ENCODE measurements at regions not wholly inside any gene's neighbourhood (a gene's known extent, or its start where the extent isn't known, plus 50 kb on each side); places are given as distances from the start of the nearest gene placed in this dataset.

DNA sequence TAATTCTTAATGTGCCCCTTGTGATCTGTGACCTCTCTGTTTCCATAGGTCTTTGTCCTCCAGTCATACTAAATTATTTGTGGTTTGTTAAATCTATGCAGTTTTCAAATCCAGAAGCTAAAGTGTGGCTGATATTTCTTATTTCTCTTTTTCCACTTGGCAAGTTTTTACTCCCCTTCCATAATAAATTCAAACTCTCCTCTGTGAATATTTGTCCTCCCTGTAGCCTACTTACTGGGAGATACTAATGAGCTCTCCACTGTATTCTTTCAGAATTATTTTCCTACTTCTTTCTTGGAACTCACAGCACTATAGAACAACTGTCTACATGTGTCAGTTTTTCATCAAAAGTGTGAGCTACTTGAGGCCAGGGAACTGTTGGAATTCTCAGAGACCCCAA lies 430.8 kb upstream of the PTBP2 start:
- no peak for DNase-seq (ENCODE audit: low read depth in 2 of 2)

GRCh38 chr1:96291468-96291867 lies 430.1 kb upstream of the PTBP2 start:
- DNase-seq (ENCODE audit: low read depth in 2 of 2) = no peak

DNA sequence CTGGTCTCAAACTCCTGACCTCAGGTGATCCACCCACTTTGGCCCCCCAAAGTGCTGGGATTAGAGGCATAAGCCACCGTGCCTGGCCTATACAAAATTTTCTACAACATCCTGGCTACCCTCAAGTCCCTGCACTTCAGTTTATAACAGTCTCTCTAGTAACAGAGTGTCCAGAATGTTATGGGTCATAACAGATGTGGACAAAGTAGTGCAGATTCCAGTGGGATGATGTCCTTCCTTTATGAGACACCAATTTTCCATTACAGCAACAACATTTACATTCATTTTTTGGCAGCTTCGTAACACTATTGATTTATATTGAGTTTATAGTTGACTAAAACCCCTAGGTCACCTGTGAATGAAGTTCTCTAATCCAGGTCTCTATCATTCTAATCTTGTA lies 429.4 kb upstream of the PTBP2 start:
- DNase-seq (ENCODE audit: low read depth in 2 of 2) = no peak

- no peak for DNase-seq (ENCODE audit: low read depth in 2 of 2)
These were observed 424.6 kb upstream of the PTBP2 start for GRCh38 chr1:96296991-96297390.

GRCh38 chr1:96306809-96307560 lies 414.6 kb upstream of the PTBP2 start:
- DNase-seq (ENCODE audit: low read depth in 2 of 2) = no peak

GRCh38 chr1:96308314-96308713 lies 413.3 kb upstream of the PTBP2 start:
- no peak for DNase-seq (ENCODE audit: low read depth in 2 of 2)

GRCh38 chr1:96309783-96310182 lies 411.8 kb upstream of the PTBP2 start:
- DNase-seq (ENCODE audit: low read depth in 2 of 2) = no peak

DNA sequence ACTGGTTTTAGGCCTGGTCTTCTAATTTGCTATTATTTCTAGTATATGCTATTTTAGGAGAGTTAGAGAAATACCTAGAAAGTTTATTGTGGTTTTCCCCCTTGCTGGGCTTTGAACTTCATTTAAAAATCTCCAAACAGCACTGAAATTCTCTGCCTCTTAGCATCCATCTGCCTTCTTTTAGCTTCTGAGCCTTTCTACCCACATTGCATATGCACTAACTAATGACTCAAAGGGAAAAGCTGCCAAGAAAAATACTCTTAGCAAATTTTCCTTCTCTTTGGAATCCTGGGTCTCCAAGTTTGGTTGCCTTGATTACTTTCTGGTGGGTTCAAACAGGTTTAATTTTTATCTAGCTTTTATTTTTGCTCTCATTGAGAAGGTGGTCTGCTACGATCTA lies 408.4 kb upstream of the PTBP2 start:
- no peak for DNase-seq (ENCODE audit: low read depth in 2 of 2)

GRCh38 chr1:96329121-96329520 lies 392.5 kb upstream of the PTBP2 start:
- no peak for DNase-seq (ENCODE audit: low read depth in 2 of 2)

DNA sequence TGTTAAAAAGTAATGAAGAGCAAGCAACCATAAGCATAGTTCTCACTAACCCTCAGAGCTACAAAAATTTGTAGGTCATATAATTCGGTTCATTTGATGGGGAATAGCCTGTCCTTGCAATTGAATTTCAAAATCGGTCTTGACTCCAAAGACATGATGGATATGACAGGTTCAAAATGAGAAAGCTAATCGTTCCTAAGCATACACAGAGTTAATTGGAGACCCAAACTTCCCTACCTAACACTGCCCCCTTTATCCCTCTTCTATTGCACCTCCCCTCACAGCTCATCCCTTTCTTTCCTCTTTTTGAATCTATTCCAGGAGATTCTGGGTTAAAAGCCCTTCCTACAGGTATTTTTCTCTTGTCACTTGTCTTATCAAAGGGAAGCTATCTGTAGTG lies 390.0 kb upstream of the PTBP2 start:
- DNase-seq (ENCODE audit: low read depth in 2 of 2) = no peak

GRCh38 chr1:96333522-96334235 lies 387.9 kb upstream of the PTBP2 start:
- DNase-seq (ENCODE audit: low read depth in 2 of 2) = no peak

DNA sequence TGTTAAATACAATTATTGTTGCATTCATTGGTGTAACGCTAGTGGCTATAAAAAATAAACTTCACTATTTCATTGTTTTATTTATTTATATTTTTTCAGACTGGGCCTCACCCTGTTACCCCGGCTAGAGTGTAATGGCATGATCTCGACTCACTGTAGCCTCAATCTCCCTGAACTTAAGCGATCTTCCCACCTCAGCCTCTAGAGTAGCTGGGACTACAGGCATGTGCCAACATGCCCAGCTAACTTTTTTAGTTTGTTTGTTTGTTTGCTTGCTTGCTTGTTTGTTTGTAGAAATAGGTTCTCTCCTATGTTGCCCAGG lies 387.4 kb upstream of the PTBP2 start:
- DNase-seq (ENCODE audit: low read depth in 2 of 2) = no peak

- no peak for DNase-seq (ENCODE audit: low read depth in 2 of 2)
These were observed 383.0 kb upstream of the PTBP2 start for GRCh38 chr1:96338622-96339021.

DNA sequence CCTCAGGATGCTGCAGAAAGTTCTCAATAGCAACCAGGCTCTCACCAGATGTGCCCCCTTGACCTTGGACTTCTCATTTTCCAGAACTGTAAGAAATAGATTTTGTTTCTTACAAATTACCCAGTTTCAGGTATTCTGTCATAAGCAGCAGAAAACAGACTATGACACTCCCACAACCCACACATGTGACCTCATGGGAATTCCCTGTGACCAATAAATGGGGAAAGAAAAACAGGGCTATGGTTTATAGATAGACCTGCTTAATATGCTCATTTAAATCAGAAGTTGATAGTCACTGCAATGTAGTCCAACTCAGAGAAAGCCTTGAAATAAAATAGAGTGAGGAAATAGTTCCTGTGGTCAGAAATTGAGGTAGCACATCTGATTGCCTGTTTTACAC lies 380.9 kb upstream of the PTBP2 start:
- no peak for DNase-seq (ENCODE audit: low read depth in 2 of 2)

GRCh38 chr1:96346719-96347118 lies 374.9 kb upstream of the PTBP2 start:
- DNase-seq (ENCODE audit: low read depth in 2 of 2) = no peak

GRCh38 chr1:96349896-96350295 lies 371.7 kb upstream of the PTBP2 start:
- no peak for DNase-seq (ENCODE audit: low read depth in 2 of 2)

- DNase-seq (ENCODE audit: low read depth in 2 of 2) = no peak
These were observed 368.9 kb upstream of the PTBP2 start for GRCh38 chr1:96352733-96353132.

DNA sequence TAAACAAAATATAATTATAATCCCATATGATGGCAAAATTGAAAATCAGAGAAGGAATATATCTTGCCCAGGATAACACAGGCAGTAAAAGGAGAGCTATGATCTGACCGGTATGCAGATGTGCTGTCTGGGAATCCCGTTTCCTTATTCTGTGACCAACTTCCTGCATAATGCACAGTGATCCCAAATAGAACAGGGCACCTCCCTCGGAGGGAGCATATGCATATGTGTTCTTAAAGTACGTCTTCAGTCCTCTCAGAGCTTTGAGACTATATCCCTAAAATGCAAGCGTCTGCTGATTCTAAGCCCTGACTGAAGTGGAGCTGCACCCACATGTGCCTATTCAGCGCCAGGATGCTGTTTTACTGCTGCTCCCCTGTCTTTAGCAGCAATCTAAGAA lies 366.1 kb upstream of the PTBP2 start:
- DNase-seq (ENCODE audit: low read depth in 2 of 2) = no peak

DNA sequence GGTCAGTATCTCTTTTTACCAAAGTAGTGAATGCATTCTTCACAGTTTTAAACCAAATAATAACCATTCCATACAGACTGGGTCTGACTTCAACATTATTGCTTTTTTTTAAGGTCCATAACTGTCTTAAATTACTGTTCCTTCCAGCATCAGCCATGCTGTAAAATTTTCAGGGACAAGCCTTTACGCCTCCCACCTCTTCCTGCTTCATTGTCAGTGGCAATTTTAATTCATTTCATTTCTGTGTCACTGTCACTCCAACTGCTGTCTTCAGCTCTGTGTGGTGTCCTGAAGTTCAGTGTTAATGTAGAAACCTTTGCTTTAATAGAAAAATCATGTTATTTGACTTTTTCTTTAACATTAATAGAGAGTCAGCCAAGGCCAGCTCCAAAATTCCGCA lies 365.6 kb upstream of the PTBP2 start:
- no peak for DNase-seq (ENCODE audit: low read depth in 2 of 2)

- no peak for DNase-seq (ENCODE audit: low read depth in 2 of 2)
These were observed 364.3 kb upstream of the PTBP2 start for GRCh38 chr1:96357141-96357765.

- no peak for DNase-seq (ENCODE audit: low read depth in 2 of 2)
These were observed 363.5 kb upstream of the PTBP2 start for GRCh38 chr1:96358057-96358456.

- no peak for DNase-seq (ENCODE audit: low read depth in 2 of 2)
These were observed 361.4 kb upstream of the PTBP2 start for GRCh38 chr1:96360036-96360795.

Data from stimulated activated CD4-positive, alpha-beta T cell treated with anti-CD3 and anti-CD28 coated beads, Interleukin-15, amount 100 ng/mL, for 48 hours (primary cell).